Suprapubic skin (tissue), 4 donors: ENCODE measurements at regions not wholly inside any gene's neighbourhood (a gene's known extent, or its start where the extent isn't known, plus 50 kb on each side); places are given as distances from the start of the nearest gene placed in this dataset.

Experiments used
- CTCF ChIP-seq, 2 donors: fragments of 200-600 bp in 1 of 2; fragments of 450-650 bp in 1 of 2; sonication (generic) in 1 of 2; IDR thresholded peaks; one replicate each; pipeline ENCODE4 v1.5.1; 2016 to 2019; ENCODE audit warnings: antibody characterized with exemption in 2 of 2, mild to moderate bottlenecking in 1 of 2, moderate library complexity in 1 of 2
- EP300 ChIP-seq: sonication (generic); formaldehyde crosslinking; IDR thresholded peaks from one replicate; pipeline ENCODE4 v1.6.1; 2017; ENCODE audit warnings: antibody characterized with exemption
- POLR2AphosphoS5 ChIP-seq, 3 donors: sonication (generic); formaldehyde crosslinking; IDR thresholded peaks; one replicate each; pipeline ENCODE4 v1.6.1; 2017; ENCODE audit warnings: antibody characterized with exemption in 3 of 3

- TF ChIP-seq CTCF (IDR thresholded peaks at IDR 0.05) (no peak), POLR2AphosphoS5 (IDR thresholded peaks at IDR 0.05) (no peak), EP300 (no peak)
Observed at GRCh38 chr1:185445594-185445993, 128.6 kb upstream of the IVNS1ABP start.
